GM10266 (cell line): ENCODE measurements at regions not wholly inside any gene's neighbourhood (a gene's known extent, or its start where the extent isn't known, plus 50 kb on each side); places are given as distances from the start of the nearest gene placed in this dataset.

ENCODE experiments used
- DNase-seq: peaks from one replicate; pipeline ENCODE4 v3.0.0; 2012; ENCODE audit errors: extremely low spot score
- CTCF ChIP-seq: IDR thresholded peaks from 2 replicates; pipeline ENCODE4 v1.5.1; 2012; ENCODE audit warnings: mild to moderate bottlenecking, low read depth; ENCODE audit not compliant: control insufficient read depth, insufficient read depth; ENCODE audit errors: missing control alignments

- no peak for TF ChIP-seq CTCF
- no peak for DNase-seq
Observed at GRCh38 chr18:61749031-61749430, 143.8 kb downstream of the RNF152 start.

GRCh38 chr18:61748004-61748403 is 144.8 kb downstream of the RNF152 start:
- no peak for TF ChIP-seq CTCF
- DNase-seq, result no peak

GRCh38 chr18:61743775-61744531 is 148.9 kb downstream of the RNF152 start:
- no peak for TF ChIP-seq CTCF
- DNase-seq, result no peak

GRCh38 chr18:61742565-61743429 is 150.0 kb downstream of the RNF152 start:
- DNase-seq, result no peak
- TF ChIP-seq CTCF, result no peak

- no peak for TF ChIP-seq CTCF
- DNase-seq, result no peak
Observed at GRCh38 chr18:61741881-61742454, 150.8 kb downstream of the RNF152 start.

- no peak for TF ChIP-seq CTCF
- DNase-seq, result no peak
Observed at GRCh38 chr18:61738488-61738887, 154.3 kb downstream of the RNF152 start.
